ENCODE measurements at regions not wholly inside any gene's neighbourhood (a gene's known extent, or its start where the extent isn't known, plus 50 kb on each side); places are given as distances from the start of the nearest gene placed in this dataset.
"Not testable (repeated sequence)": the region's sequence is repeated elsewhere in the genome, so short reads cannot be mapped to it uniquely, and the experiment has no call there.

- no peak for DNase-seq
Observed at GRCh38 chr3:137820366-137820765, 56.3 kb downstream of the SOX14 start.

- no peak for DNase-seq
Observed at GRCh38 chr3:137835096-137835495, 71.0 kb downstream of the SOX14 start.

GRCh38 chr3:137845194-137845593, 81.1 kb downstream of the SOX14 start:
- no peak for DNase-seq

GRCh38 chr3:137845666-137846065, 81.6 kb downstream of the SOX14 start:
- no peak for DNase-seq

- DNase-seq: no peak
Observed at GRCh38 chr3:137852391-137852830, 88.3 kb downstream of the SOX14 start.

GRCh38 chr3:137854533-137855261, 90.6 kb downstream of the SOX14 start:
- DNase-seq: no peak

- no peak for DNase-seq
Observed at GRCh38 chr3:137866001-137866400, 101.9 kb downstream of the SOX14 start.

- DNase-seq: no peak
Observed at GRCh38 chr3:137866933-137867332, 102.8 kb downstream of the SOX14 start.

GRCh38 chr3:137867611-137868010, 103.5 kb downstream of the SOX14 start:
- DNase-seq: no peak

GRCh38 chr3:137869022-137869421, 104.9 kb downstream of the SOX14 start:
- DNase-seq: no peak

GRCh38 chr3:137872589-137872988, 108.5 kb downstream of the SOX14 start:
- not testable (repeated sequence) for DNase-seq

GRCh38 chr3:137896842-137897241, 113.1 kb upstream of the CLDN18 start:
- not testable (repeated sequence) for DNase-seq

- no peak for DNase-seq
Observed at GRCh38 chr3:137906985-137907649, 102.8 kb upstream of the CLDN18 start.

- DNase-seq: no peak
Observed at GRCh38 chr3:137924628-137925027, 85.3 kb upstream of the CLDN18 start.

GRCh38 chr3:137925080-137925479, 84.9 kb upstream of the CLDN18 start:
- no peak for DNase-seq

- DNase-seq: no peak
Observed at GRCh38 chr3:137926991-137927390, 83.0 kb upstream of the CLDN18 start.

GRCh38 chr3:137930976-137931375, 79.0 kb upstream of the CLDN18 start:
- DNase-seq: no peak

- no peak for DNase-seq
Observed at GRCh38 chr3:137938876-137939275, 71.1 kb upstream of the CLDN18 start.

- DNase-seq: no peak
Observed at GRCh38 chr3:137944593-137944992, 65.4 kb upstream of the CLDN18 start.

- peak; percentile 69 for DNase-seq
Observed at GRCh38 chr3:137946356-137946973, 63.5 kb upstream of the CLDN18 start.

GRCh38 chr3:137947117-137947516, 62.8 kb upstream of the CLDN18 start:
- no peak for DNase-seq

GRCh38 chr3:137948400-137949072, 61.4 kb upstream of the CLDN18 start:
- no peak for DNase-seq

- DNase-seq: no peak
Observed at GRCh38 chr3:137958636-137959035, 51.3 kb upstream of the CLDN18 start.
